ENCODE measurements at regions not wholly inside any gene's neighbourhood (a gene's known extent, or its start where the extent isn't known, plus 50 kb on each side); places are given as distances from the start of the nearest gene placed in this dataset.

GRCh38 chr21:28543975-28544374 is 448.7 kb downstream of the LTN1 start:
- no peak overlapping the region for H3K27ac ChIP-seq
- H3K4me3 ChIP-seq: no peak overlapping the region
- no peak for ATAC-seq
- WGBS, 2 donors: 56 to 75% methylated on average over 1 of the region's 1 CpG
- no peaks in the 10 kb centered on the region for H3K4me1 ChIP-seq
- H3K36me3 ChIP-seq (replicated peaks in 1 of 2; ENCODE audit: insufficient read depth in 1 of 2, low read depth in 2 of 2): no peaks in the 10 kb centered on the region
- H3K9me3 ChIP-seq: no peaks in the 10 kb centered on the region
- no peak for DNase-seq
- no peaks in the 10 kb centered on the region for H3K27me3 ChIP-seq
- intact Hi-C loops (cut with DNase I): no loop called here
- TF ChIP-seq CTCF (IDR thresholded peaks at IDR 0.05): no peak
- TF ChIP-seq POLR2A (IDR thresholded peaks at IDR 0.05): no peak

- ATAC-seq (no peak), DNase-seq (no peak)
- intact Hi-C loops (cut with DNase I): no loop called here
- Histone ChIP-seq H3K4me3 (no peak overlapping the region), H3K9me3 (no peaks in the 10 kb centered on the region), H3K27ac (no peak overlapping the region), H3K27me3 (no peaks in the 10 kb centered on the region), H3K4me1 (no peaks in the 10 kb centered on the region), H3K36me3 (replicated peaks in 1 of 2; ENCODE audit: insufficient read depth in 1 of 2, low read depth in 2 of 2) (no peaks in the 10 kb centered on the region)
- no peak for TF ChIP-seq CTCF (IDR thresholded peaks at IDR 0.05)
- TF ChIP-seq POLR2A (IDR thresholded peaks at IDR 0.05): no peak
- 77 to 82% methylated on average over 9 of the region's 9 CpGs for WGBS, 2 donors
Measured at GRCh38 chr21:28541371-28542112, 451.1 kb downstream of the LTN1 start.

GRCh38 chr21:28540514-28540913 is 452.2 kb downstream of the LTN1 start:
- Histone ChIP-seq H3K4me3 (no peak overlapping the region), H3K36me3 (replicated peaks in 1 of 2; ENCODE audit: insufficient read depth in 1 of 2, low read depth in 2 of 2) (no peaks in the 10 kb centered on the region), H3K27ac (no peak overlapping the region), H3K27me3 (no peaks in the 10 kb centered on the region), H3K9me3 (no peaks in the 10 kb centered on the region), H3K4me1 (no peaks in the 10 kb centered on the region)
- no peak for TF ChIP-seq POLR2A (IDR thresholded peaks at IDR 0.05)
- TF ChIP-seq CTCF (IDR thresholded peaks at IDR 0.05): no peak
- no peak for ATAC-seq
- DNase-seq: no peak
- intact Hi-C loops (cut with DNase I): no loop called here
- WGBS, 2 donors: 62 to 73% methylated on average over 1 of the region's 1 CpG

- Histone ChIP-seq H3K36me3 (replicated peaks in 1 of 2; ENCODE audit: insufficient read depth in 1 of 2, low read depth in 2 of 2) (no peaks in the 10 kb centered on the region), H3K27me3 (no peaks in the 10 kb centered on the region), H3K27ac (no peak overlapping the region), H3K9me3 (no peaks in the 10 kb centered on the region), H3K4me3 (no peak overlapping the region), H3K4me1 (no peaks in the 10 kb centered on the region)
- TF ChIP-seq CTCF (IDR thresholded peaks at IDR 0.05): no peak
- TF ChIP-seq POLR2A (IDR thresholded peaks at IDR 0.05): no peak
- intact Hi-C loops (cut with DNase I): no loop called here
- DNase-seq (no peak), ATAC-seq (no peak)
Measured at GRCh38 chr21:28539623-28539988, 453.1 kb downstream of the LTN1 start.

- 74 to 76% methylated on average over 3 of the region's 3 CpGs for WGBS, 2 donors
- Histone ChIP-seq H3K36me3 (replicated peaks in 1 of 2; ENCODE audit: insufficient read depth in 1 of 2, low read depth in 2 of 2) (no peaks in the 10 kb centered on the region), H3K4me3 (no peak overlapping the region), H3K9me3 (no peaks in the 10 kb centered on the region), H3K27ac (no peak overlapping the region), H3K4me1 (no peaks in the 10 kb centered on the region), H3K27me3 (no peaks in the 10 kb centered on the region)
- ATAC-seq (no peak), DNase-seq (no peak)
- intact Hi-C loops (cut with DNase I): no loop called here
- no peak for TF ChIP-seq POLR2A (IDR thresholded peaks at IDR 0.05)
- TF ChIP-seq CTCF (IDR thresholded peaks at IDR 0.05): no peak
Measured at GRCh38 chr21:28538987-28539622, 453.6 kb downstream of the LTN1 start.
